Large intestine (tissue), 3 donors: ENCODE measurements at regions not wholly inside any gene's neighbourhood (a gene's known extent, or its start where the extent isn't known, plus 50 kb on each side); places are given as distances from the start of the nearest gene placed in this dataset.

Experiments used
- DNase-seq, 2 donors: peaks; one replicate each; pipeline versions ENCODE4 v3.0.0 to v3.0.0-alpha.2; 2013
- H3K27ac ChIP-seq: one replicate; pipeline ENCODE4 v1.5.1; 2013; ENCODE audit warnings: low read length
- H3K27me3 ChIP-seq: 2 replicates; pipeline ENCODE4 v1.6.1; 2013; ENCODE audit warnings: low read length; ENCODE audit not compliant: control insufficient read depth, insufficient read depth
- H3K36me3 ChIP-seq: 2 replicates; pipeline ENCODE4 v1.6.1; 2013; ENCODE audit warnings: low read length; ENCODE audit not compliant: control insufficient read depth, insufficient read depth
- H3K4me1 ChIP-seq: one replicate; pipeline ENCODE4 v1.6.1; 2013; ENCODE audit warnings: low read length; ENCODE audit not compliant: control insufficient read depth, insufficient read depth
- H3K4me3 ChIP-seq: one replicate; pipeline ENCODE4 v1.5.1; 2013; ENCODE audit warnings: low read length
- H3K9me3 ChIP-seq: one replicate; pipeline ENCODE4 v1.6.1; 2013; ENCODE audit warnings: mild to moderate bottlenecking, low read depth, low read length, moderate library complexity; ENCODE audit not compliant: control insufficient read depth
- WGBS: methylation state at CpG from one replicate; pipeline ENCODE4 v1.1.5; 2013; ENCODE audit warnings: low lambda C conversion rate; ENCODE audit not compliant: insufficient coverage; 5-methylcytosine and 5-hydroxymethylcytosine counted together

DNA sequence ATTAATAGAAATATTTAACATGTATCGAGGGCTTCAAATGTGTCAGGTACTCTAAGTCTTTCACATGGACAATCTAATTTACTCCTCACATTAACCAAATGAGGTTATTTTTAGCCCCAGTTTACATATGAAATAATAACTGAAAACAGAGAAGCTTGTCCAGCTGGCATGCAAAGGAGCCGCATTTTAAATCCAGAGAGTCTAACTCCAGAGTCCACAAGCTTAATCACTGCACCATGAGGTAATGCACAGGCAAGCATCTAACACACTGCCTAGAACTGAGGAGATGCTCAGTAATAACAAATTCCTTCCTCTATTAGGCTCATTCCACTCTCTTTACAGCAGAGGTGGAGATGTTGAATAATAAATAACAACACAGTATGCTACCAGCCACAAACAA, 165.7 kb upstream of the GUCY1A2 start:
- H3K27me3 ChIP-seq: no peaks in the 10 kb centered on the region
- WGBS: 100% methylated on average over 1 of the region's 2 CpGs
- H3K4me1 ChIP-seq: no peaks in the 10 kb centered on the region
- H3K4me3 ChIP-seq: no peak overlapping the region
- DNase-seq: no peak
- H3K9me3 ChIP-seq: no peaks in the 10 kb centered on the region
- H3K36me3 ChIP-seq: no peaks in the 10 kb centered on the region
- no peak overlapping the region for H3K27ac ChIP-seq

DNA sequence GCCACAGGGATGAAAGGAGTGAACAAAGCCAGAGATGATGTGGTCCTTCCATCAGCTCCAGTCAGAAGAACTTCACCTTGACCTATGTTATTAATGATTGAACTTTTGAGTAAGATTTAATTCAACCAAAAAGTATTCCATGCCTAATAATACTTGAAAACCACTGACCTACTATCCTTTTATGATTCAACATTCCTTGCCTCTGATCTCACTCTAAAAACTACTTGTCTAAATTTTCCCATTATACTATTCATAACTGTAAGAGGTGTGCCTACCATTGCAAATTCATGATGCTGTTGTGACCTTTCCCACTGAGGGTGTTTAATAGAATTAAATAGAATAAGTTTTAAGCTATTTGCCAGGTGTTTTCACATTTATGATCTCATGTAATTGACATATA, 164.7 kb upstream of the GUCY1A2 start:
- no peak for DNase-seq
- no peak overlapping the region for H3K4me3 ChIP-seq

DNA sequence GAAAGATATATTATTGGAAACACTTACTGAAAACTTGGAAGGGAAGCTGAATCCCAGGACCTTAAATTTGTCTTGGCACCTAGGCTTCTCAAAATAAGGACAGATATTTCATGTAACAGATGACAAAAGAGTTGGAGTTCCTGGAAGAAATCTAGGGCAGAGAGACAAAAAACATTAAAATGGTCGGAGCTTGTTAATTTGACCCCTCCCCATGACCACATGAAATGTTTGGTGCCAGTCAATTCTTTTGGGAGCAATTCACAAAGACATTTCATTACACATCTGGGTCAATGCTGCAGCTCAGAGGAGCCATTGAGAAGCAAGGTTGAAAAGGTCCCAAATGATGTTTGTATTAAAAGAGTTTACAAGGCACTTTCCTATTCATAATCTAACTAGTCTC, 162.0 kb upstream of the GUCY1A2 start:
- Histone ChIP-seq H3K36me3 (no peaks in the 10 kb centered on the region), H3K4me3 (no peak overlapping the region), H3K27me3 (no peaks in the 10 kb centered on the region), H3K27ac (no peak overlapping the region), H3K4me1 (no peaks in the 10 kb centered on the region), H3K9me3 (no peaks in the 10 kb centered on the region)
- DNase-seq: no peak
- 100% methylated on average over 1 of the region's 1 CpG for WGBS

More for the DNA sequence above, 164.7 kb upstream of the GUCY1A2 start:
- Histone ChIP-seq H3K27me3 (no peaks in the 10 kb centered on the region), H3K9me3 (no peaks in the 10 kb centered on the region), H3K4me1 (no peaks in the 10 kb centered on the region), H3K36me3 (no peaks in the 10 kb centered on the region), H3K27ac (no peak overlapping the region)

DNA sequence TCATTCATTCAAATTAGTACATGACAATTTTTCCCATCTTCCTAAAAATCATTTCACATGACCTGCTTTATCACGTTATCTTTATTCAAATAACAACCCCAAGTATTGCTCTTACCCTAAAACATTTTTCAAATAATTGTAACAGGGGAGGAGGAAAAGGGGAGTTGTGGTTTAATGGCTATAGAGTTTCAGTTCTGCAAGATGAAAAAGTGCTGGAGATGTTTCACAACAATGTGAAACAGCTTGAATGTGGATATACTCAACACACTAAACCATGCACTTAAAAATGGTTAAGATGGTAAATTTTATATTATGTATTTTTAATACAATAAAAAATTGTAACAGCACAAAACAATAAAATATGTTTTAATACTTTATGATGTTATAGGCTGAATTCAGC, 161.6 kb upstream of the GUCY1A2 start:
- no peak overlapping the region for H3K4me3 ChIP-seq
- no CpG with 5 or more reads among the region's 1 CpG for WGBS
- no peaks in the 10 kb centered on the region for H3K9me3 ChIP-seq
- no peak for DNase-seq
- H3K4me1 ChIP-seq: no peaks in the 10 kb centered on the region
- no peaks in the 10 kb centered on the region for H3K27me3 ChIP-seq
- no peak overlapping the region for H3K27ac ChIP-seq
- H3K36me3 ChIP-seq: no peaks in the 10 kb centered on the region

DNA sequence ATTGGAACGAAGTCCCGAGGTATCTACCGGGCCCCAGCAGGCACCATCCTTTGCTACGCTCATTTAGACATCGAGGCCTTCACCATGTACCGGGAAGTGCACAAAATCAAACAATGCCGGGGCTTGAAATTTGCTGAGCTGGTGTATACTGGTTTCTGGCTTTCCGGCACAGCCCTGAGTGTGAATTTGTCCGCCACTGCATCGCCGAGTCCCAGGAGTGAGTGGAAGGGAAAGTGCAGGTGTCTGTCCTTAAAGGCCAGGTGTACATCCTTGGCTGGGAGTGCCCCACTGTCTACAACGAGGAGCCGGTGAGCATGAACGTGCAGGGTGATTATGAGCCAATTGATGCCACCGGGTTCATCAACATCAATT, 158.8 kb upstream of the GUCY1A2 start:
- Histone ChIP-seq H3K4me1 (no peaks in the 10 kb centered on the region), H3K36me3 (no peaks in the 10 kb centered on the region), H3K9me3 (no peaks in the 10 kb centered on the region), H3K4me3 (no peak overlapping the region), H3K27ac (no peak overlapping the region), H3K27me3 (no peaks in the 10 kb centered on the region)
- WGBS: no CpG with 5 or more reads among the region's 15 CpGs
- DNase-seq: no peak

DNA sequence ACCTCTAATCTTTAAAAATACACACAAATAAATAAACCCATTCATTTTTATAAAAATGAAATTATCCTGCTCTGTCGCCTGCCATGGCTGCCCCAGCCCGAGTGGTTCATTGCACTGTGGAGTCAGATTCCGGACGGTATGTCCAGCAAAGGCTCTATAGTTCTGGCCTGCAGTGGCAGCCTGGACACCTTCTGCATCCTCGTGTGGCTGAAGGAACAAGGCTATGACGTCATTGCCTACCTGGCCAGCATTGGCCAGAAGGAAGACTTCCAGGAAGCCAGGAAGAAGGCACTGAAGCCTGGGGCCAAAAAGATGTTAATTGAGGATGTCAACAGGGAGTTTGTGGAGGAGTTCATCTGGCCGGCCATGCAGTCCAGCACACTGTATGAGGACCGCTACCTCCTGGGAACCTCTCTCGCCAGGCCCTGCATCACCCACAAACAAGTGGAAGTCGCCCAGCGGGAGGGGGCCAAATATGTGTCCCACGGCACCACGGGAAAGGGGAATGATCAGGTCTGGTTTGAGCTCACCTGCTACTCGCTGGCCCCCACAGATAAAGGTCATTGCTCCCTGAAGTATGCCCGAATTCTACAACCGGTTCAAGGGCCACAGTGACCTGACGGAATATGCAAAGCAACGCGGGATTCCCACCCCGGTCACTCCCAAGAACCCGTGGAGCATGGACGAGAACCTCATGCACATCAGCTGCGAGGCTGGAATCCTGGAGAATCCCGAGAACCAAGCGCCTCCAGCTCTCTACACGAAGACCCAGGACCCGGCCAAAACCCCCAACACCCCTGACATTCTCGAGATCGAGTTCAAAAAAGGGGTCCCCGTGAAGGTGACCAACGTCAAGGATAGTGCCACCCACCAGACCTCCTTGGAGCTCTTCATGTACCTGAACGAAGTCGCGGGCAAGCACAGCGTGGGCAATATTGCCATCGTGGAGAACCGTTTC, 158.2 kb upstream of the GUCY1A2 start:
- WGBS: no CpG with 5 or more reads among the region's 37 CpGs
- H3K27me3 ChIP-seq: no peaks in the 10 kb centered on the region
- H3K4me1 ChIP-seq: no peaks in the 10 kb centered on the region
- DNase-seq: no peak
- H3K9me3 ChIP-seq: no peaks in the 10 kb centered on the region
- no peak overlapping the region for H3K27ac ChIP-seq
- H3K4me3 ChIP-seq: no peak overlapping the region
- no peaks in the 10 kb centered on the region for H3K36me3 ChIP-seq

DNA sequence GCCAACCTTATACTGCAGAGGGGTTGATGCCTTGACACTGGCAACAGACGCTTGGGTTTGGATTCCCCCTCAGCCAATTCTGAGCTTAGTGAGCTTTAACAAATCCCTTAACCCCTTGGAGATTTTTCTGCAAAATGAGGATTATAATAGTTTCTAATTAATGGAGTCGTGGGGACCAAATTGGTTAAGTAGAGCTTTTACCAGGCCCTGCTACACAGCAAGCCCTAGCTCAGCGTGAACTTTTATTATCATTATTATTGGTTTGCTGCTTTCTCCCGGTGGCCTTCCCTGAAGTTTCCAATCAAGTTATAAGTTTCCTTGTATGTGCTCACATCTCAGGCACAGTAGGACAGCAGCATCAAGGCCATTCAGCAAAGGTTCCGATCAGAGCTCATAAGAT, 156.6 kb upstream of the GUCY1A2 start:
- Histone ChIP-seq H3K27me3 (no peaks in the 10 kb centered on the region), H3K27ac (no peak overlapping the region), H3K4me3 (no peak overlapping the region), H3K4me1 (no peaks in the 10 kb centered on the region), H3K36me3 (no peaks in the 10 kb centered on the region), H3K9me3 (no peaks in the 10 kb centered on the region)
- WGBS: 82% methylated on average over 2 of the region's 5 CpGs
- DNase-seq: no peak

DNA sequence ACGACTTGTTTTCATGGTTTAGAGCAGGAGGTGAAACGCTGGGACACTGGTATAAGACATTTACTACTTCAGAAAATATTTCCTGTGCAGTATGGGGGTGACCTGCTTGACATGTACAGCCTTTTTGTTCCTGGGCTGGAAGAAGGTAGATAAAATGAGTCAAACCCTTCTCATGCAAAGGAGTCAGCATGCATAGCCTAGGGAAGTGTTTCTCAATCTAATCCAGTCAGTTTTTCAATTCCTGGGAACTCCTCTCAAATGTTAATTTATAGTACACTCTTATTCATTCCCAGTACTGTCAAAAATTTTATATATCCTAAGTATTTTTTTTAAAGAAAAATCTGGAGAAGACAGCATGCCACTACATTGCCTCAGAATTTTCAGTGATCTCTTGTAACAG, 154.7 kb upstream of the GUCY1A2 start:
- H3K9me3 ChIP-seq: no peaks in the 10 kb centered on the region
- no peak overlapping the region for H3K27ac ChIP-seq
- no peaks in the 10 kb centered on the region for H3K36me3 ChIP-seq
- no CpG with 5 or more reads among the region's 2 CpGs for WGBS
- no peak overlapping the region for H3K4me3 ChIP-seq
- no peaks in the 10 kb centered on the region for H3K27me3 ChIP-seq
- no peak for DNase-seq
- H3K4me1 ChIP-seq: no peaks in the 10 kb centered on the region

DNA sequence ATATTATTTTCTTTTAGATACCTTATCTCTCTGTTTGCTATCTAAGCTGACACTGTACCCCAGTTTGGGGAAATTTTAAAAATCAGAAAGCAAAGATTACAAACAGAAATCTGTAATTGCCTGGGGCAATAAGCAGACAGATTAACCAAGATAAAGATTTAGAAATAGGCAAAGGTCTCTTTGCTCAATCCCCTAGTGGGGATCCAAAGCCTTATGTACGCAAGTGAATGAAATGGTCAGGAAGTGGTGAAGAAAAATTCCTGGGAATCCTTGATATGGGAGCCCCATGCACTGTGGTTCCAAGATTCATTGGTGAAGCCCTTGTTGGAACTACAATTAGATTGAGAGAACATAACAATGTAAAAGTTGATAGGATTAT, 139.5 kb upstream of the GUCY1A2 start:
- H3K27ac ChIP-seq: peak overlapping the region; percentile 12
- H3K27me3 ChIP-seq: no peaks in the 10 kb centered on the region
- DNase-seq: peak in 1 of 2 donors; percentile 6
- no peaks in the 10 kb centered on the region for H3K9me3 ChIP-seq
- no CpG with 5 or more reads among the region's 1 CpG for WGBS
- H3K36me3 ChIP-seq: no peaks in the 10 kb centered on the region
- no peak overlapping the region for H3K4me3 ChIP-seq
- peaks cover 2% of the 10 kb centered on the region for H3K4me1 ChIP-seq

DNA sequence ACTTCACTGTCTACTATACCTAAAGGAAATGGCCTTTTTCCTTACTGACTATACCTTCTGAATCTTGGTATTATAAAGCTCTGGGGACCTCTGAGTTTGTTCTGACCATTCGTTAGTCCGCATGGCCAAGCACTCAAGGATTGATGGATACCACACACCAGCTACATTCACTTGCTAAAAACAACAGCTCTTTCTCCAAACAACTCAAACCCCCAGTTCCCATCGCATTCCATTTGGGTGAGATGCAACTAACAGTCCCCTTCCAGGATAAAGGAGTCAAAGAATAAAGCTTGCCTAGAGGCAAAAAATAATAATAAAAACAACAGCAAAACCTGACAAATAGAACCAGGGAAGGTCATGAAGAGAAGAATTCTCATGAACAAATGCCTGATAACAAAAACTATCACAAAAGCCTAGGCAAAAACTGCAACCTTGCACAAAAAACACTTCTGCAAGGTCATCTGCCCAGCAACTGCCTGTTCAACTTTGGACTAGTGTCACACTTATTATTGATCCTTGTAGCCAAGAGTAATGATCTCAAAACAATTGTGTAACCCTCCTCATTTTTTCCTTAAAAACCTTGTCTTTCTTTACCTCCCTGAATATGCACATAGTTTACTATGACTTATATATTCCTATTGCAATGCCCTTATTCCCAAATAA, 139.0 kb upstream of the GUCY1A2 start:
- H3K27me3 ChIP-seq: no peaks in the 10 kb centered on the region
- no CpG with 5 or more reads among the region's 3 CpGs for WGBS
- peaks cover 2% of the 10 kb centered on the region for H3K4me1 ChIP-seq
- peak overlapping the region; percentile 16 for H3K27ac ChIP-seq
- H3K9me3 ChIP-seq: no peaks in the 10 kb centered on the region
- no peak overlapping the region for H3K4me3 ChIP-seq
- H3K36me3 ChIP-seq: no peaks in the 10 kb centered on the region
- DNase-seq: peak in 1 of 2 donors; percentile 14

DNA sequence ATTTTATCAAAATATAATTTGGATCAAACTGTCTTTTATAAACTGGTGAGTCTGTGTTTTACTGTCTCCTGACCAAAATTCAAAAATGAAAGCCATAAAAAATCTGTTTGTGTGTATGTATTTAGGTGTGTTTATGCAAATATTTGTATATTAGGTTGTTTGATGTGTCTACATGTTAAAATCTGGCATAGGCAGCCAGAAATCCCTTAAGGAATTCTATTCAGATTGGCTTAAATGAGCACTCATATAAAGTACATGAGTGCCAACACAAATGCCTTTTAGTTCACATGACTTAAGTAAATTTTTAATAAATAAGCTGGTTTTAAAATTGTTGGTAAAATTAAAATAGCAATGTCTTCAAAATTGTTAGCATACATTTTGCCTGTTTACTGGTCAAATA, 133.3 kb upstream of the GUCY1A2 start:
- Histone ChIP-seq H3K9me3 (no peaks in the 10 kb centered on the region), H3K36me3 (no peaks in the 10 kb centered on the region), H3K27ac (no peak overlapping the region), H3K27me3 (no peaks in the 10 kb centered on the region), H3K4me1 (no peaks in the 10 kb centered on the region), H3K4me3 (no peak overlapping the region)
- no peak for DNase-seq
